ENCODE measurements at regions not wholly inside any gene's neighbourhood (a gene's known extent, or its start where the extent isn't known, plus 50 kb on each side); places are given as distances from the start of the nearest gene placed in this dataset.

DNA sequence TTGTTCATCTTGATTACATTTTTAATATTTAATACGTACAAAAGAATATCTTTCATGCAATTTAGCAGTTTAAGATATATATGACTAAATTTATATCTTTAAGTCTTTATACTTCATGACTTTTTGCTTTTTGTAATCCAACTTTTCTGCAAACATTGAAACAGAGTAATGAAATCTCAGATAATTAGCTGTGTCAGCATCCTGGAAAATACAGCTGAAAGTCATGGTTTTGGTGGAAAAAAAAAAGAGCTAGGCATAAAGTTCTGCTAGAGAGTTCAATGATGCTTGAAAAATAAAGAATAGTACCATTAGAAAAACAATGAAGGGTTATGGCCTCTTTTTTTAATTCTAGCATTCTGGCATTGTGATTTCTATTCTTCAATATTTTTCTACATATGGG is 387.4 kb upstream of the ROBO2 start:
- TF ChIP-seq POLR2AphosphoS5 (IDR thresholded peaks at IDR 0.05; ENCODE audit: low read depth, low read length) (no peak), POLR2A (IDR thresholded peaks at IDR 0.05; ENCODE audit: low read depth, low read length) (no peak), SPI1 (IDR thresholded peaks at IDR 0.05; ENCODE audit: low read depth, low read length) (no peak), TAF1 (IDR thresholded peaks at IDR 0.05; ENCODE audit: low read depth, low read length) (no peak)
